Karpas-422 (cell line): ENCODE measurements at regions not wholly inside any gene's neighbourhood (a gene's known extent, or its start where the extent isn't known, plus 50 kb on each side); places are given as distances from the start of the nearest gene placed in this dataset.

ENCODE experiments used
- DNase-seq: peaks from one replicate; pipeline ENCODE4 v3.0.0-alpha.2; 2015
- H2AFZ ChIP-seq: fragments of 200-600 bp; sonication (generic); 2 replicates; pipeline ENCODE4 v1.6.1; 2014; ENCODE audit warnings: antibody characterized with exemption, low read length, mixed read lengths
- H3K27ac ChIP-seq: fragments of 200-600 bp; sonication (generic); 2 replicates; pipeline ENCODE4 v1.5.1; 2014; ENCODE audit warnings: mild to moderate bottlenecking, low read length, moderate library complexity
- H3K27me3 ChIP-seq: fragments of 200-600 bp; sonication (generic); 2 replicates; pipeline ENCODE4 v1.6.1; 2014; ENCODE audit warnings: low read length, mixed read lengths
- H3K36me3 ChIP-seq: fragments of 200-600 bp; sonication (generic); 2 replicates; pipeline ENCODE4 v1.6.1; 2014; ENCODE audit warnings: low read length, mixed read lengths; ENCODE audit not compliant: insufficient read depth
- H3K4me1 ChIP-seq: fragments of 200-600 bp; sonication (generic); 2 replicates; pipeline ENCODE4 v1.6.1; 2014; ENCODE audit warnings: mild to moderate bottlenecking, low read length, mixed read lengths
- H3K4me2 ChIP-seq: fragments of 200-600 bp; sonication (generic); 2 replicates; pipeline ENCODE4 v1.6.1; 2014; ENCODE audit warnings: low read length, low read depth, mild to moderate bottlenecking; ENCODE audit not compliant: poor library complexity, severe bottlenecking
- H3K4me3 ChIP-seq: fragments of 200-600 bp; sonication (generic); 2 replicates; pipeline ENCODE4 v1.5.1; 2014; ENCODE audit warnings: mild to moderate bottlenecking, antibody characterized with exemption, low read length, mixed read lengths
- H3K79me2 ChIP-seq: fragments of 200-600 bp; sonication (generic); 2 replicates; pipeline ENCODE4 v1.6.1; 2014; ENCODE audit warnings: mild to moderate bottlenecking, low read length, mixed read lengths
- H3K9ac ChIP-seq: fragments of 200-600 bp; sonication (generic); 2 replicates; pipeline ENCODE4 v1.6.0; 2014; ENCODE audit warnings: low read length
- H3K9me2 ChIP-seq: fragments of 200-600 bp; sonication (generic), shearing (Covaris generic); replicated peaks from 2 replicates; pipeline ENCODE4 v1.6.0; 2014; ENCODE audit warnings: mild to moderate bottlenecking, low read length, moderate library complexity; ENCODE audit not compliant: insufficient read depth
- H3K9me3 ChIP-seq: fragments of 300-700, 200-600 bp; sonication (generic); 2 replicates; pipeline ENCODE4 v1.6.1; 2014; ENCODE audit warnings: low read length, mixed read lengths
- H4K20me1 ChIP-seq: fragments of 200-600 bp; sonication (generic); 2 replicates; pipeline ENCODE4 v1.6.1; 2014; ENCODE audit warnings: mild to moderate bottlenecking, antibody characterized with exemption, low read length, low read depth; ENCODE audit not compliant: insufficient read depth

DNA sequence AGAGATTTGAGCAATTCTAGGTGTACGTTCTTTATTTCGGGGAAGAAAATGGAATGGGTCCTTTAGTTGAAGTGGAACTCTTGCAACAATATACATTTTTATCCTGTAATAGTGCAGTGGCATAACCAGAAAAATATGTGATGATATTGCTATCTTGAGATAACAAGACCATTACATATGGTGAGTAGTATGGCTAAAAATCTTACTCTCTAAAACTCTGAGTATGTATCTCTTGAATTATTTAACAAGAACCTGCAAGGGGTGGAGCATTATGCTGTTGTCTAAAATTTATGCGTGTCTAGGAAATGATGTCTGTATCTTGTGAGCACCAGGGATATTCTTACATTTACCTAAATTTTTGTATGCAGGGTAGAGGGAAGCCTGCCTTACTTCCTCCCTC is 68.4 kb upstream of the SLC4A10 start:
- Histone ChIP-seq H3K4me3 (no peak overlapping the region), H3K9me3 (no peaks in the 10 kb centered on the region), H3K27ac (no peak overlapping the region), H3K9me2 (no peaks in the 10 kb centered on the region), H4K20me1 (no peaks in the 10 kb centered on the region), H3K27me3 (no peaks in the 10 kb centered on the region; the same call in 1 of the 2 replicates), H3K36me3 (no peaks in the 10 kb centered on the region), H3K9ac (no peak overlapping the region), H3K79me2 (no peaks in the 10 kb centered on the region), H2AFZ (0 out of 2 replicates have a peak overlapping the region, but pooled peaks have one; percentile 29), H3K4me2 (no peak overlapping the region), H3K4me1 (no peaks in the 10 kb centered on the region)
- no peak for DNase-seq

DNA sequence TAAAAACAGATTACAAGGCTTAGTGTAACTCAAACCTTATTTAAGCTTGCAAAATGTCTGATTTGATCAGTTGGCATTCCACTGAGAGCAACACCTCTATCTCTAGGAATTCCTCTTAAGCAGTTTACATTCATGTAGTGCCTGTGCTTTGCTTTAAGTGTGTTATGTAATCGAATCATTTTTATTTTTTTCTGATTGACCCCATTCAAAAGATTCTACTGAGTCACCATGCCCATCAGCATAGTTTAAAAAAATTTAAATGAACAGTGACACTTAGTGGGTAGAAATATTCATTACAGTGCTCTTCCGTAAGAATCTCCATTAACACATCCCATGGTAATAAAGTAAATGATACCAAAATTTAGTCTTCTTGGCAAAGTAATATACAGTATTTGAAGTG is 67.8 kb upstream of the SLC4A10 start:
- H3K4me3 ChIP-seq: no peak overlapping the region
- no peaks in the 10 kb centered on the region for H3K79me2 ChIP-seq
- H3K4me1 ChIP-seq: no peaks in the 10 kb centered on the region
- no peak overlapping the region for H2AFZ ChIP-seq
- no peak overlapping the region for H3K27ac ChIP-seq
- H3K9me3 ChIP-seq: no peaks in the 10 kb centered on the region
- no peaks in the 10 kb centered on the region for H3K9me2 ChIP-seq
- no peaks in the 10 kb centered on the region; the same call in 1 of the 2 replicates for H3K27me3 ChIP-seq
- no peaks in the 10 kb centered on the region for H4K20me1 ChIP-seq
- H3K9ac ChIP-seq: no peak overlapping the region
- no peak overlapping the region for H3K4me2 ChIP-seq
- no peak for DNase-seq
- H3K36me3 ChIP-seq: no peaks in the 10 kb centered on the region

DNA sequence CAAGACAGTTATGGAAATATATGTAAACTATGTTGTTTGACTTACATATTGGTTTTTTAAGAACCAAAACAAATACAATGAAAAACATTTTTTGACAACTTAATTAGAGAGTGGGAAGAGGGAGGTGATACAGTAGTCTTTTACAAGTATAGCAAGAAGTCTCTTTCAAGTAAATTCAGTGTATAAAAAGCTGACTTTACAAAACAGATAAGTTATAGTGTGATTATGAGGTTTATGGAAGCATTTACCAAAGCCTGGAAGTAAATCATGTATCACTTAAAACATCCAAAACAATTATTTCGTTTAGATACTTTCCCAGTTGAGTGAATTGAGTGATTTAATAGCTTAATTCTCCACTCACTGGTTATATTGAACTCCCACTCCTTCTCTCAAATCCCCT is 66.7 kb upstream of the SLC4A10 start:
- Histone ChIP-seq H3K9me2 (no peaks in the 10 kb centered on the region), H3K36me3 (no peaks in the 10 kb centered on the region), H2AFZ (no peak overlapping the region), H3K4me2 (no peak overlapping the region), H3K27ac (no peak overlapping the region), H3K9me3 (no peaks in the 10 kb centered on the region), H3K79me2 (no peaks in the 10 kb centered on the region), H3K27me3 (no peaks in the 10 kb centered on the region; the same call in 1 of the 2 replicates), H3K9ac (no peak overlapping the region), H3K4me1 (no peaks in the 10 kb centered on the region), H3K4me3 (no peak overlapping the region), H4K20me1 (no peaks in the 10 kb centered on the region)
- DNase-seq: no peak

DNA sequence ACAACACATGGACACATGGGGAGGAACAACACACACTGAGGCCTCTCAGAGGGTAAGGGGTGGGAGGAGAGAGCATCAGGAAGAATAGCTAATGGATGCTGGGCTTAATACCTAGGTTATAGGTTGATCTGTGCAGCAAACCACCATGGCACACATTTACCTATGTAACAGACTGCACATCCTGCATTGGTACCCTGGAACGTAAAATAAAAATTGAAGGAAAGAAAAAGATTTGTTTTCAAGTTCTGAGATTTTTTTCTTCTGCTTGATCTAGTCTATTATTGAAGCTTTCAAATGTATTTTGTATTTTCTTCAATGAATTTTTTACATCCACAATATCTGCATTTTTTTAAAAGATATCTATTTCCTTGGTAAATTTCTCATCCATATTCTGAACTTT is 59.3 kb upstream of the SLC4A10 start:
- H3K36me3 ChIP-seq: no peaks in the 10 kb centered on the region
- no peaks in the 10 kb centered on the region for H3K79me2 ChIP-seq
- H3K4me2 ChIP-seq: no peak overlapping the region
- H3K27me3 ChIP-seq: no peaks in the 10 kb centered on the region
- no peaks in the 10 kb centered on the region for H4K20me1 ChIP-seq
- no peak overlapping the region for H3K9ac ChIP-seq
- DNase-seq: no peak
- no peak overlapping the region for H3K4me3 ChIP-seq
- H3K27ac ChIP-seq: no peak overlapping the region
- H2AFZ ChIP-seq: no peak overlapping the region
- no peaks in the 10 kb centered on the region for H3K4me1 ChIP-seq
- 0 out of 2 replicates have a peak, but pooled peaks cover 2% of the 10 kb centered on the region for H3K9me2 ChIP-seq
- peaks cover 5% of the 10 kb centered on the region for H3K9me3 ChIP-seq

DNA sequence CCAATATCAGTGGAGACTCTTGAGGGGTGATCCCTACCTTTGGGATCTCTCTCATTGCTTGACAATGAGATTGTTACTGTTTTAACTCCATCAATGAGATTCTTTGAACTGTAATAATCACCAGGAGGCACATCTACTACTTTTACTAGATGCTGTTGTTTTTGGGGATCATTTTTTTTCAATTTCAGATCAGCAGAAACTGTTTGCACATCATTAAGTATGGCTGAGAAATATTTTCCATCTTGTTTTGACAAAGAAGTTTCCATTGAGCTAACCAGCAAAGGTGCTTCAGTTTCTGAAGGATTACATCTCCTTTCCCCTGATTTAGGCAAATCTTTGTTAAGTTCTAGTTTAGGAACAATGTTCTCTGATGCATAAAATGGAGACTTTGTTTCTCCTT is 54.8 kb upstream of the SLC4A10 start:
- H3K9me2 ChIP-seq: no peaks in the 10 kb centered on the region
- no peaks in the 10 kb centered on the region for H3K27me3 ChIP-seq
- no peaks in the 10 kb centered on the region for H4K20me1 ChIP-seq
- DNase-seq: no peak
- H3K9me3 ChIP-seq: peaks cover 5% of the 10 kb centered on the region
- no peak overlapping the region for H2AFZ ChIP-seq
- H3K4me3 ChIP-seq: no peak overlapping the region
- no peaks in the 10 kb centered on the region for H3K36me3 ChIP-seq
- no peak overlapping the region for H3K4me2 ChIP-seq
- H3K4me1 ChIP-seq: no peaks in the 10 kb centered on the region
- no peak overlapping the region for H3K9ac ChIP-seq
- H3K27ac ChIP-seq: no peak overlapping the region
- no peaks in the 10 kb centered on the region for H3K79me2 ChIP-seq

DNA sequence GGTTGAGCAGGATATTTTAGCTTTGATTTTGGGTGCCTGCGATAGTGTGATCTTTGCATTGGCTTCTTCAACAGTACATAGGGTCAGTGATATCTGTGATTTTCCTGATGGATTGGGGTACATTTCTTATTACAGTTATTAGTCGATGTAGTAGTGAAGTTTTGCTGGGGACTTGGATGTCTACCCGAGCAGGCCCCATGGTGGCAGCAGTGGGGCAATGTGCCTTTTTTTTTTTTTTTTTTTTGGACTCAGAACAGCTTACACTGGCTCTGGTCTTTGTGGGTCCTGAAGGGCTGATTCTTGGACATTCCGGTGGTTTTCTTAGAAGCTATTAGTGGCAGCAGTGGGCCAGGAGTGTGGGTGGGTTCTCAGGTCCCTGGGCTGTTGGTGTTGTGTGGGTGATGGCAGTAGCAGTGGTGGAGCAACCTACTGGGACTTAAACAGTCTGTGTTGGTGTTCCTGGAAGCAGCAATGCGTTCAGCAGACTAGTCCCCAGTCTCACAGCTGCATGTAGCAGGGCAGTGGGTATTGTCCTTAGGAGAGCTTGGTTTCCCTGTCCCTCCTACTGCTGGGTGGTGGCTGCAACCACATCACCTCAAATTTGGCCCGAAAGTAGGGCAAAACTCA is 53.7 kb upstream of the SLC4A10 start:
- Histone ChIP-seq H3K27me3 (no peaks in the 10 kb centered on the region), H3K27ac (no peak overlapping the region), H3K4me3 (no peak overlapping the region), H3K9me3 (no peaks in the 10 kb centered on the region), H4K20me1 (no peaks in the 10 kb centered on the region), H3K4me1 (no peaks in the 10 kb centered on the region), H2AFZ (no peak overlapping the region), H3K9ac (no peak overlapping the region), H3K36me3 (no peaks in the 10 kb centered on the region), H3K9me2 (no peaks in the 10 kb centered on the region), H3K4me2 (no peak overlapping the region), H3K79me2 (no peaks in the 10 kb centered on the region)
- DNase-seq: peak; percentile 69

DNA sequence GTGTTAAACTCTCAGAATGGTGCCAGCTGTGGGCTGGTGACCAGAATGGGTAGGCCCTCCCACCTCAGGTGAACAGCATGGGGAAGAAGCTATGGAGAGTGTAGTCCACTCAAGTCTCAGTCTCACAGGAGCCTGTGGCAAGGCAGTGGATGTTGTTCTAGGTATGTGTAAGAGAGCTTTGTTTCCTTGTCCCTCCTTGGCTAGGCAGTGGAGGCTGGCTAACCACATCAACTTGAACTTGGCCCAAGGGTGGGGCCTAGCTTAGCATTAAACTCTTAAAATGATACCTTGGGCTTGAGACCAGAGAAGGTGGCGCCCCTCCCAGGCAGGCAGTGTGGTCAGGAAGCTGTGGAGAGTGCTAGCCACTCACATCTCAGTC is 53.2 kb upstream of the SLC4A10 start:
- Histone ChIP-seq H3K27me3 (no peaks in the 10 kb centered on the region), H3K4me1 (no peaks in the 10 kb centered on the region), H3K9ac (no peak overlapping the region), H3K4me3 (no peak overlapping the region), H3K4me2 (no peak overlapping the region), H3K9me3 (no peaks in the 10 kb centered on the region), H3K79me2 (no peaks in the 10 kb centered on the region), H3K9me2 (no peaks in the 10 kb centered on the region), H2AFZ (no peak overlapping the region), H3K36me3 (no peaks in the 10 kb centered on the region), H4K20me1 (no peaks in the 10 kb centered on the region), H3K27ac (no peak overlapping the region)
- no peak for DNase-seq
